Uterus (tissue), 2 donors: ENCODE measurements at regions not wholly inside any gene's neighbourhood (a gene's known extent, or its start where the extent isn't known, plus 50 kb on each side); places are given as distances from the start of the nearest gene placed in this dataset.

Source experiments
- POLR2A ChIP-seq, 2 donors: fragments of 450-650 bp; IDR thresholded peaks; one replicate each; pipeline ENCODE4 v1.6.1; 2016; ENCODE audit warnings: antibody characterized with exemption in 2 of 2, mild to moderate bottlenecking in 1 of 2, moderate library complexity in 1 of 2
- TF ChIP-seq, protein P1 (sequence below), 4 experiments: fragments of 200-600 bp in 2 of 4; fragments of 450-650 bp in 2 of 4; sonication (generic) in 2 of 4; IDR thresholded peaks; one replicate each; pipeline ENCODE4 v1.5.1; 2016 to 2019; ENCODE audit warnings: antibody characterized with exemption in 4 of 4, mild to moderate bottlenecking in 2 of 4, moderate library complexity in 1 of 4

DNA sequence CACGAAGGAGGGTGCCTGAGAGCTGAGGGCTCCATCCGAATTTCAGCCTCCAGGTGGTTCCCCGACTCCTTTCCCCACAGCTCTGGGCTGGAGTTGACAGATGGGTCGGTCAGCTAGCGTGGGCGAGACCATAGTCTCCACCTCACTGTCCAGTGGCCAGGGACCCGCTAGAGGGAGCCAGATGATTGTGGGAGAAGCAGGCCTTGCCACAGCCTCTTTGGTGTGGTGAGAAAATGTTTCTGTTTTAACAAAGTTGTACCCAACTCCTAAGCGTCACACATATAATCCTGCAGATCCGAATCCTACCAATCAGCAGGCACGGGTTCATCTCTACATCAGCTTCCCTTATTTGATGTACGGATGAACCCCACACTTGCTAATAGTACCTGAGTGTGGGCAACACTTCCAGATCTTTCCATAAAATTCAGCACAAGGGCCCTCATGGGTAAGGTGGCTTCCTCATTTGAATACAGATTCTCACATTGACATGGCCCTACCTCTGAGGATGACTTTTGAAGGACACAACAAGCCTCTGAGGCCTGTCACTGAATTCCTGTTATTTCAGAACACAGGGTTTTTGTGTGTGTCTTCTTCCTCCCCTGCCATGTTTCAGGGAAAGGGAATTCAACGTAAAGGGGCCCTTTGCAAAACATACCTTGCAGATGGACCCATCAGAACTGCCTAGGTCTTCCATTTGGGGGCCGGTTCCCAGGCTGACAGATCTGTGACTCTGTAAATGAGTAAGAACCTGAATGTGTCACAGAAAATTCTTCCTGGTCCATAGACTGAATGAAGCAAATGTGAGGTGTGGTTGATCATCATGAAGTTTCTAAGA, 103.2 kb upstream of the DUSP22 start:
- no peak for TF ChIP-seq POLR2A (IDR thresholded peaks at IDR 0.05)
- TF ChIP-seq, protein P1, sequence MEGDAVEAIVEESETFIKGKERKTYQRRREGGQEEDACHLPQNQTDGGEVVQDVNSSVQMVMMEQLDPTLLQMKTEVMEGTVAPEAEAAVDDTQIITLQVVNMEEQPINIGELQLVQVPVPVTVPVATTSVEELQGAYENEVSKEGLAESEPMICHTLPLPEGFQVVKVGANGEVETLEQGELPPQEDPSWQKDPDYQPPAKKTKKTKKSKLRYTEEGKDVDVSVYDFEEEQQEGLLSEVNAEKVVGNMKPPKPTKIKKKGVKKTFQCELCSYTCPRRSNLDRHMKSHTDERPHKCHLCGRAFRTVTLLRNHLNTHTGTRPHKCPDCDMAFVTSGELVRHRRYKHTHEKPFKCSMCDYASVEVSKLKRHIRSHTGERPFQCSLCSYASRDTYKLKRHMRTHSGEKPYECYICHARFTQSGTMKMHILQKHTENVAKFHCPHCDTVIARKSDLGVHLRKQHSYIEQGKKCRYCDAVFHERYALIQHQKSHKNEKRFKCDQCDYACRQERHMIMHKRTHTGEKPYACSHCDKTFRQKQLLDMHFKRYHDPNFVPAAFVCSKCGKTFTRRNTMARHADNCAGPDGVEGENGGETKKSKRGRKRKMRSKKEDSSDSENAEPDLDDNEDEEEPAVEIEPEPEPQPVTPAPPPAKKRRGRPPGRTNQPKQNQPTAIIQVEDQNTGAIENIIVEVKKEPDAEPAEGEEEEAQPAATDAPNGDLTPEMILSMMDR (IDR thresholded peaks at IDR 0.05): peak; percentile 67 to 88 (median 87)
